ENCODE measurements at regions not wholly inside any gene's neighbourhood (a gene's known extent, or its start where the extent isn't known, plus 50 kb on each side); places are given as distances from the start of the nearest gene placed in this dataset.

DNA sequence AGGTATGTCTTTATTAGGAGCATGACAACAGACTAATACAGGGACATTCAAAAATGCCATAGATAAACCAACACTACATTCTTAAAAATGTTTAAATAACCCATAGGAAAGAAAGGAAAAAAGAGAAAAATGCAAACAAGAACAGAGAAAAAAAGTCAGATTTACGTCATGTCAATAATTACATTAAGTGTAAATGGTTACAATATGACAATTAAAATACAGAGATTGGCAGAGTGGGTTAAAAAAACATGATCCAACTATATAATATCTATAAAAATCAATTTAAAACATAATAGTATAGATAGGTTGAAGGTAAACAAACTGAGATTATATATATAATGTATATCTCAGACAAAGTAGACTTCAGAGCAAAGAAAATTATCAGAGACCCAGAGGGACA lies 255.8 kb downstream of the ANAPC1 start:
- 79 to 88% methylated on average over 1 of the region's 1 CpG for WGBS, 2 donors
- intact Hi-C loops (cut with DNase I), result no loop called here
- H3K4me1 ChIP-seq, result no peaks in the 10 kb centered on the region
- H3K27me3 ChIP-seq, result no peaks in the 10 kb centered on the region
- TF ChIP-seq, protein P1, sequence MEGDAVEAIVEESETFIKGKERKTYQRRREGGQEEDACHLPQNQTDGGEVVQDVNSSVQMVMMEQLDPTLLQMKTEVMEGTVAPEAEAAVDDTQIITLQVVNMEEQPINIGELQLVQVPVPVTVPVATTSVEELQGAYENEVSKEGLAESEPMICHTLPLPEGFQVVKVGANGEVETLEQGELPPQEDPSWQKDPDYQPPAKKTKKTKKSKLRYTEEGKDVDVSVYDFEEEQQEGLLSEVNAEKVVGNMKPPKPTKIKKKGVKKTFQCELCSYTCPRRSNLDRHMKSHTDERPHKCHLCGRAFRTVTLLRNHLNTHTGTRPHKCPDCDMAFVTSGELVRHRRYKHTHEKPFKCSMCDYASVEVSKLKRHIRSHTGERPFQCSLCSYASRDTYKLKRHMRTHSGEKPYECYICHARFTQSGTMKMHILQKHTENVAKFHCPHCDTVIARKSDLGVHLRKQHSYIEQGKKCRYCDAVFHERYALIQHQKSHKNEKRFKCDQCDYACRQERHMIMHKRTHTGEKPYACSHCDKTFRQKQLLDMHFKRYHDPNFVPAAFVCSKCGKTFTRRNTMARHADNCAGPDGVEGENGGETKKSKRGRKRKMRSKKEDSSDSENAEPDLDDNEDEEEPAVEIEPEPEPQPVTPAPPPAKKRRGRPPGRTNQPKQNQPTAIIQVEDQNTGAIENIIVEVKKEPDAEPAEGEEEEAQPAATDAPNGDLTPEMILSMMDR (IDR thresholded peaks at IDR 0.05), result no peak
- TF ChIP-seq POLR2AphosphoS5 (IDR thresholded peaks at IDR 0.05) (no peak), EP300 (IDR thresholded peaks at IDR 0.05) (no peak), POLR2A (IDR thresholded peaks at IDR 0.05) (no peak)
- no peak overlapping the region for H3K4me3 ChIP-seq
- DNase-seq, result no peak
- H3K27ac ChIP-seq, result no peak overlapping the region
- H3K36me3 ChIP-seq, result no peaks in the 10 kb centered on the region
- peaks cover 0 to 8% (median 2%) of the 10 kb centered on the region in 4 donors for H3K9me3 ChIP-seq

DNA sequence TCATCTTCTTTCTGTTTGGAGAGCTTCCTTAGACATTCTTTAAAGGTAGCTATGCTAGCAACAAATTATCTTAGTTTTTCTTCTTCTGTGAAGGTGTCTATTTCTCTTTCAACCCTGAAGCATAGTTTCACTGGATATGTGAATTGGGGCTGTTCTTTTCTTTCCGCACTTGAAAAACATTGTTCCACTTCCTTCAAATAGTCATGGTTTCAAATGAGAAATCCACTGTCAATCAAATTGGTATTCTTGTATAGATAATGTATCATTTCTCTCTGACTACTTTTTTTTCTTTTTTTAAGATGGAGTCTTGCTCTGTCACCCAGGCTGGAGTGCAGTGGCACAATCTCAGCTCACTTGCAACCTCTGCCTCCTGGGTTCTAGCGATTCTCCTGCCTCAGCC lies 254.0 kb downstream of the ANAPC1 start:
- no peaks in the 10 kb centered on the region for H3K36me3 ChIP-seq
- TF ChIP-seq, protein P1 (IDR thresholded peaks at IDR 0.05), result no peak
- no peak for TF ChIP-seq POLR2A (IDR thresholded peaks at IDR 0.05)
- TF ChIP-seq POLR2AphosphoS5 (IDR thresholded peaks at IDR 0.05), result no peak
- no peak for TF ChIP-seq EP300 (IDR thresholded peaks at IDR 0.05)
- H3K9me3 ChIP-seq, result peaks cover 0 to 8% (median 2%) of the 10 kb centered on the region in 4 donors
- intact Hi-C loops (cut with DNase I), result no loop called here
- no peak overlapping the region for H3K4me3 ChIP-seq
- no peak for DNase-seq
- whole genome bisulfite sequencing, 2 donors, result 97 to 99% methylated on average over 2 of the region's 2 CpGs
- no peaks in the 10 kb centered on the region for H3K4me1 ChIP-seq
- H3K27ac ChIP-seq, result no peak overlapping the region
- H3K27me3 ChIP-seq, result no peaks in the 10 kb centered on the region

DNA sequence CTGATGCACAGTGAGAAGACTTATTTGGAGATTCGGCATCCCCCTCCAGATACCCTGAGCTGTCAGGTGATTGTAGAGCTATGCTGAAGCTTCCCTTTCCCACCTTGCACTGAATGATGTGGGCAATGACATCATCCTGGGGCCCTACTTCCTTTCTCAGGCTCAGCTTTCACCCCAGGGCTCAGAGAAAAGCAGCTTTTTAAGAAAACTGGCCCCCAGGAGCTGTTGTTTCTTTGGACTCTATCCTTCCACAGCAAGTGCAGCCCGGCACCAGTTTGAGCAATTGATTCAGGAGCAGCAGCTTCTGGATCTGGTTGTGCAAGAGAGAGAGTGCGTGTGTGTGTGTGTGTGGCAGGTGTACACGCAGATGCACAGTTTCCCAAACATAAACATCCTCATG lies 251.3 kb downstream of the ANAPC1 start:
- intact Hi-C loops (cut with DNase I), result no loop called here
- DNase-seq, result no peak
- Histone ChIP-seq H3K9me3 (peaks cover 0 to 6% (median 2%) of the 10 kb centered on the region in 4 donors), H3K36me3 (no peaks in the 10 kb centered on the region), H3K4me3 (no peak overlapping the region), H3K27ac (no peak overlapping the region), H3K4me1 (no peaks in the 10 kb centered on the region), H3K27me3 (no peaks in the 10 kb centered on the region)
- 62 to 74% methylated on average over 4 of the region's 4 CpGs for WGBS, 2 donors
- TF ChIP-seq EP300 (IDR thresholded peaks at IDR 0.05), result no peak
- TF ChIP-seq, protein P1 (IDR thresholded peaks at IDR 0.05), result no peak

DNA sequence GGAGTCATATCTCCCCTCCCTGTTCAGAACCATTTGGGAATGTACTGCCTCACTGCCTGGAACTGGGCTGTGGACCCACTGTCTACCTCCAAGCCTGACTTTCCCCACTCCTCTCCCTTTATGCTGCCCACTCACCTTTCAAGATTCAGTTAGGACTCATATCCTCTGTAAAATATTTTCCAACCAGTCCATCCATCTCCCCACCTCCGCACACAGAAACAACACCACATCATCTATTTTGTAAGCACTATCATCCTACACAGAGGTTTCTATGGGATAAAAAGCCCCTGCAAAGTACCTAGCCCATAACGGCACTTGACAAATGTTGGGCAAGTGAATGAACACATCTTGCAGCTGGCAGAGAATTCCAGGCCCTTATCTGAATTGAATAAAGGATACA lies 250.8 kb downstream of the ANAPC1 start:
- Histone ChIP-seq H3K27me3 (no peaks in the 10 kb centered on the region), H3K27ac (no peak overlapping the region), H3K4me1 (no peaks in the 10 kb centered on the region), H3K36me3 (no peaks in the 10 kb centered on the region), H3K4me3 (no peak overlapping the region), H3K9me3 (peaks cover 0 to 5% (median under 1%) of the 10 kb centered on the region in 4 donors)
- intact Hi-C loops (cut with DNase I), result no loop called here
- no peak for DNase-seq
- whole genome bisulfite sequencing, 2 donors, result 91 to 96% methylated on average over 2 of the region's 2 CpGs
- TF ChIP-seq POLR2AphosphoS5 (IDR thresholded peaks at IDR 0.05) (no peak), POLR2A (IDR thresholded peaks at IDR 0.05) (no peak), EP300 (IDR thresholded peaks at IDR 0.05) (no peak)
- TF ChIP-seq, protein P1 (IDR thresholded peaks at IDR 0.05), result no peak

DNA sequence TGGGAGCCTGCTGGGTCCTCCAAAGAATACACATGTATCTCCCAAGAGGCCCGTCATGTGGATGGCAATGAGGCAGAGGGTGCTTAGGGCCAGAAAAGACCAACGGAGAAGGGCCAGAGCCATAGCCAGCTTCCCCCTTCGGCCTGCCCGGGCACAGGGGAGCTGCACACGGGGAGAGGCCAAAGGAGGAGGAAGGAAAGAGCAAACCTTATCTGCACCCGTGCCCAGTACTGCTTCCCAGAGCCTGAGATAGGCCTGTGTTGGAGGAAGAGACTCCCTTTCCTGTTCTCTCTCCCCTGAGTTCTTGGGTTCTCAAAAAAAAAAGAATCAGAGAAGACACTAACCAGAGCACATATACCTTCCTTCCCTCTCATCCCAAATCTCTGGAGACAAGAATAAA lies 250.3 kb downstream of the ANAPC1 start:
- no peaks in the 10 kb centered on the region for H3K4me1 ChIP-seq
- no peaks in the 10 kb centered on the region for H3K36me3 ChIP-seq
- no peaks in the 10 kb centered on the region for H3K27me3 ChIP-seq
- TF ChIP-seq POLR2AphosphoS5 (IDR thresholded peaks at IDR 0.05) (no peak), EP300 (IDR thresholded peaks at IDR 0.05) (no peak), POLR2A (IDR thresholded peaks at IDR 0.05) (no peak)
- TF ChIP-seq, protein P1 (IDR thresholded peaks at IDR 0.05), result no peak
- DNase-seq, result no peak
- 77 to 82% methylated on average over 6 of the region's 6 CpGs for WGBS, 2 donors
- intact Hi-C loops (cut with DNase I), result no loop called here
- H3K9me3 ChIP-seq, result peaks cover 0 to 6% (median 2%) of the 10 kb centered on the region in 4 donors
- no peak overlapping the region for H3K4me3 ChIP-seq
- no peak overlapping the region for H3K27ac ChIP-seq

Measured in sigmoid colon (tissue), 6 donors.